HT1080 (cell line): ENCODE measurements at regions not wholly inside any gene's neighbourhood (a gene's known extent, or its start where the extent isn't known, plus 50 kb on each side); places are given as distances from the start of the nearest gene placed in this dataset.
A peak's percentile ranks its signal among the peaks of the same experiment; 100 is the strongest.

Experiments
- DNase-seq: peaks from one replicate; pipeline ENCODE4 v3.0.0-alpha.2; 2015; ENCODE audit warnings: low read depth

GRCh38 chr12:89019439-89020120 lies 332.7 kb downstream of the DUSP6 start:
- DNase-seq: peak; percentile 83

GRCh38 chr12:89016970-89017778 lies 335.1 kb downstream of the DUSP6 start:
- DNase-seq: peak; percentile 75

DNA sequence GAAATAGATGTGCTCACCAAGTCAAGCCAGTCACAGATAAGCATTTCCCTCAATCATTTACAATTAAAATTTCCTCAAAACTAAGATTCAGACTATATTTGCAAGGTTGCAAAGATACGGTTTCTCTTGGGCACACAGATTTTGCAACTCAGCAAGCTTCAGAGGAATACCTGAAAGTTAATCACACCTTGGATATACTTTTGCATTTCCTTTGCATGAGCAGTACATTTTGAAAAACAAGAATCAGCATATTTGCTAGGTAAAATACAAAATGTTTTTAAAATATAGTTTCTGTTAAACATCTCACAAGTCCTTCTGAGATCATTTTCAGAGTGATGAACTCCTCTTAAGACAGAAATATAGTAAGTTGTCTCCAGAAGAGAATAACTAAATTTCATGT lies 336.9 kb downstream of the DUSP6 start:
- DNase-seq: no peak

DNA sequence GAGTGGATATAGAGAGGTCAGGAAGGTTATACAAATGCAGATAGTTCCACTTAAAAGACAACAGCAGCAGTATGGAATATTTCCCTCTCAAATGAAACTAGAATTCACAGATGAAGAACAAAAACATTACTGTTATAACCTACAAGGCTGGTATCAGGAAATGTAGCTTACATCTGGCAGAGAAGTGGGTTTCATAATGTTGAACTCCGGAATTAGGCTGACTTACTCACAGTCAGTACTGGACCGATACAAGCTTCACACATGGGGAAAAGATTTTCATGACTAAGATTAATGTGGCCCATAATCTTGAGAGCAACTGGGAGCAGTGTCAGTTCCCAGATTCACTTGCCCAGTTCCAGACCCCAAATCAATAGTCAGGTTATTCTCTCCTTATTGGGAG lies 353.9 kb downstream of the DUSP6 start:
- no peak for DNase-seq

- DNase-seq: peak; percentile 25
Observed at GRCh38 chr12:88996200-88996788, 356.0 kb downstream of the DUSP6 start.

- DNase-seq: no peak
Observed at GRCh38 chr12:88994971-88995370, 357.3 kb downstream of the DUSP6 start.

GRCh38 chr12:88994537-88994936 lies 357.8 kb downstream of the DUSP6 start:
- DNase-seq: no peak

DNA sequence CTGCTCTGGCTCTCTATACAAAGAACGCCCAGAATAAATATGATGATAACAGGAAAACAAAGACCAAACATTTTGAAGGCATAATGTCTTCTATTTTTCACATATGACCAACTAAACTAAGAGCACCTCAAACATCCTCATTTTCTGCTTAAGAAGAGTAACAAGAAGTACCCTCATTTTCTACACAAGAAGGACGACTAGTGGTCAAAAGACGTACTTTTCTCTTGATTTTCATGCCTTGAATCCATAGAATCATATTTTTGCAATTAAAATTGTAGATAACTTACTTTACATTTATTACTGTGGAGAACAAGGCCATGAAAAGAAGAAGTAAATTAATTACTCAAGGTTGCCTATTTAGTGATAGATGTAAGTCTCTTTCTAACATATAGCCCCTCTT lies 358.6 kb downstream of the DUSP6 start:
- DNase-seq: peak; percentile 52

DNA sequence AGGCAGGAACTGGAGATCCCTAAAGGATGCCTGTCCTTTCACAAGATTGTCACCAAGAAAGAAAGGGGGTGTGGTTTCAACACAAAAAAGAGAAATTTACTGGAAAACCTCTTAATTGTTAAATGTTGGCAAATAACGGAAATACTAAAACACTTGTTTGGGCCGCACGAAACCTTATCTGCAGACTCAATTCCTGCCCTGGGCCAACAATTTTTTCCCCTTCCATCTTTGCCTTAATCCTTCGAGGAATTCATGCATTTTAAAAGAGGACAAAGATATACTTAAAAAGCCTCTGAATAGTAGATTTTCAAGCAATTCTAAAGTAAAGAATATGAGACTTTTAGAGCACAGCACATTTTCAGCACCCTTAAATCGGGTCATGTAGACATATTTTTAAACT lies 366.2 kb downstream of the DUSP6 start:
- DNase-seq: no peak

DNA sequence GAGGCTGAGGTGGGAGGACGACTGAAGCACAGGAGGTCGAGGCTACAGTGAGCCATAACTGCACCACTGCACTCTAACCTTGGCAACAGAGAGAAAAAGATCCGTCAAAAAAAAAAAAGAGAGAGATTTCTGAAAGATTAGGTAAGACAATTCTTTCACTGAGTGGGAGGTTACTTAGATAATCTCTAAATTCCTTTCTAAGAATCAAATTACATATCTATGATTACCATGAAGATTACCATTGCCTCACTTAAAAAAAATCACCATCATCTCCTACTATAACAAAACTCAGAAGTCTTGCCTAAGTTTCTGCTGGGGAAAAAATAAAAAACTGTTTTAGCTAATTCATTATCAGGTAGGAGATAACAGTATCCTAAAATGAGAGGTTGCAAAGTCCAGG lies 366.7 kb downstream of the DUSP6 start:
- no peak for DNase-seq

- no peak for DNase-seq
Observed at GRCh38 chr12:88985011-88985410, 367.3 kb downstream of the DUSP6 start.

- no peak for DNase-seq
Observed at GRCh38 chr12:88982694-88983093, 369.6 kb downstream of the DUSP6 start.

DNA sequence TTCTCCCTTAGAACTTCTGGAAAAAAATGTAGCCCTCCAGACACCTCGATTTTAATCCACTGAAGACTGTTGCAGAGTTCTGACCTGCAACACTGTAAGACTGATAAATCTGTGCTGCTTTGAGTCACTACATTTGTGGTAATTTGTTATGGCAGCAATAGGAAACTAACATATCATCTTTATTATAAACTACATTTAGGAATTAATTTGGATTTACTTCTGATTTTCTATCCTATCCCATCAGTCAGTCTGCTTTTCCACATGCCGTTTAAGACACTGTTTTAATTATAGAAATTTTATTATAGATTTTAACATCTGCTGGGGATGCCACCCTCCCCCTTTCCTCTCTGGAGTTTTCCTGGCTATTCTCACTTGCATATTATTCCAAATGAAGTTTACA lies 375.2 kb downstream of the DUSP6 start:
- DNase-seq: no peak

GRCh38 chr12:88973998-88974397 lies 378.3 kb downstream of the DUSP6 start:
- DNase-seq: no peak

- DNase-seq: no peak
Observed at GRCh38 chr12:88970740-88971139, 381.6 kb downstream of the DUSP6 start.

GRCh38 chr12:88969127-88969526 lies 383.2 kb downstream of the DUSP6 start:
- DNase-seq: no peak

DNA sequence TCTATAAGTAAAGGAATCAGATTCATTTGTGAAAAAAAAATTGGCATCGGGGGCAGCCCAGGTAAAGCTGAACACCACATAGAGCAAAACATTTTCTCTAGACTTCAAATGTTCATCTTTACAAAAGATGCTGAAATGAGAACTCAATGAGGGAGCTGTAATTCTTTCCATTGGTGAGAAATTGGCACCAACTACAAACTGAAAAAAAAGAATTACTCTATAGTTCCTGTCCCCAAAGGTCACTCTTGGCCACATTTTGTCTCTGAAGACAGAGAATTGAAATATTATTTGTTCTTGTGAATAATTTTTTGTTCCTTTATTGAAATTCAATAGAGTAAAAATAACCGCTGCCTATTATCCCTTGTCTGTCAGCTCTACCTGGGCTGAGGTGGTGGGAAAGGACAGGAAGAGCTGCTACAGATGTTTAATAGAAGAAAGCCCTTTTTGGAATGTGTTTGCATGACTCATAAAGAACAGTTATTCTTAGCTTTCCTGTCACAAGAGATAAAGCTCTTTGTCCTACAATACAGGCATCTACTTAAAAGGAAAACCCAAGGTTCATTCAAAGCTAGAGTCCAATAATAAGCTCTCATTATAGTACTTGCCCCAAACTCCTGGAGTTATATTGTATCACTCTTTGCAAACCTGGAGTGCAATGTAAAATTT lies 380.1 kb upstream of the KITLG start:
- DNase-seq: peak; percentile 76

GRCh38 chr12:88958946-88959345 lies 378.7 kb upstream of the KITLG start:
- no peak for DNase-seq

DNA sequence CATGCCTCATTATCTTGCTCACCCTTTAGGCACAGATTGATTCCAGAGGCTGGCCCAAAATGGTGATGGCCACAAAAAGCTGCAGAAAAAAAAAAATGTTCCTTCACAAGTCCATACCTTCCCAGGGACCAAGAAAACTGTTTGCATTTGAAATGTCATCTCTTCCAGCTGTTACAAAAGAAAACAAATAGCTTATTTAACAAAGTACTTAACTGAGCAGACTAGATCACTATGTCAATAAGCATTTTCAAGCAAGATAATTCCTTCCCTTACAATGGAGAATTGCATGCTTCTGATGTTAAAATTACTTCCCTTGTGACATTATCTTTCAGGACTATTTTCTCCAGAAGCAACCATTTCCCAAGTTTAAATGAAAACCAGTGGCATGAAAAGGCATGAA lies 377.9 kb upstream of the KITLG start:
- no peak for DNase-seq

GRCh38 chr12:88957358-88957757 lies 377.1 kb upstream of the KITLG start:
- DNase-seq: peak; percentile 52

- no peak for DNase-seq
Observed at GRCh38 chr12:88955531-88955930, 375.3 kb upstream of the KITLG start.

DNA sequence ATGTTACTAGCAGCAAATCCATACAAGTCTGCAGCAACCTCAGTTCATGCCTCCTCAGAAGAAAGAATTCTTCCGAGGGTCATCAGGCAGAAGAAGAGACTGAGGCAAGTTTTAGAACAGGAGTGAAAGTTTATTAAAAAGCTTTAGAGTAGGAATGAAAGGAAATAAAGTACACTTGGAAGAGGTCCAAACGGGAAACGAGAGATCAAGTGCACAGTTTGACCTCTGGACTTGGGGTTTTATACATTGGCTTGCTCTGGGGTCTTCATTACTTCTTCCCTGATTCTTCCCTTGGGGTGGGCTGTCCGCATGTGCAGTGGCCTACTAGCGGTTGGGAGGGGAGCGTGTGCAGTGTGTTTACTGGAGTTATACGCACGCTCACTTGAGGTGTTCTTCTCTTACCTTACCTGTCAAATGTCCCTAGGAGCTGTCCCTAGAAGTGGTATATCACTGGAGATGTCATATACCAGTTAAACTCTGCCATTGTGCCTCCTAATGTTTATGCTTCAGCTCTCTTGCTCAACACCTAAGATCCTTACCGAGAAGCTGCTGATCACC lies 372.8 kb upstream of the KITLG start:
- no peak for DNase-seq
